ENCODE measurements at regions not wholly inside any gene's neighbourhood (a gene's known extent, or its start where the extent isn't known, plus 50 kb on each side); places are given as distances from the start of the nearest gene placed in this dataset.

GRCh38 chr3:1036207-1036826 is 56.5 kb upstream of the CNTN6 start:
- H2BK5ac ChIP-seq (ENCODE audit: low read depth, low read length): no peak overlapping the region
- H2BK12ac ChIP-seq (ENCODE audit: low read depth, low read length): no peak overlapping the region
- H4K91ac ChIP-seq (replicated peaks; ENCODE audit: insufficient read length, low read length): no peak overlapping the region
- H4K5ac ChIP-seq (ENCODE audit: insufficient read length, low read depth, low read length): no peak overlapping the region
- no peak overlapping the region for H2AFZ ChIP-seq (ENCODE audit: low read length)
- no peak overlapping the region for H3K14ac ChIP-seq (ENCODE audit: insufficient read length)
- no peaks in the 10 kb centered on the region for H4K20me1 ChIP-seq (replicated peaks in 1 of 2; ENCODE audit: control insufficient read depth in 1 of 2, insufficient read depth in 2 of 2, low read length in 2 of 2)
- no peak for DNase-seq (ENCODE audit: low read depth in 1 of 2, low spot score in 2 of 2)
- H4K8ac ChIP-seq (ENCODE audit: extremely low read depth, insufficient read depth, low read length): no peak overlapping the region
- no peak overlapping the region for H3K27ac ChIP-seq (ENCODE audit: low read depth, low read length)
- CTCF ChIA-PET (ENCODE audit: partially characterized antibody): no interaction called here
- FAIRE-seq: no peak
- H3K9me3 ChIP-seq (ENCODE audit: insufficient read depth in 2 of 2, low read depth in 1 of 2, low read length in 1 of 2): peaks cover 0 to 7% of the 10 kb centered on the region in 2 experiments; a peak in 1 of 4 replicates
- H3K23me2 ChIP-seq (ENCODE audit: low read depth, low read length): no peaks in the 10 kb centered on the region
- no peak overlapping the region for H2BK20ac ChIP-seq (ENCODE audit: low read length)
- H3K4me2 ChIP-seq (ENCODE audit: insufficient read depth in 1 of 2, low read depth in 2 of 2, low read length in 2 of 2): no peak overlapping the region
- H3K4ac ChIP-seq (replicated peaks; ENCODE audit: insufficient read length, low read depth, low read length): no peak overlapping the region
- H3K27me3 ChIP-seq (replicated peaks in 1 of 4; ENCODE audit: control insufficient read depth in 3 of 4, extremely low read depth in 1 of 4, insufficient read depth in 3 of 4, low read length in 3 of 4): no peaks in the 10 kb centered on the region
- H3K23ac ChIP-seq (ENCODE audit: insufficient read length): no peak overlapping the region
- H3K18ac ChIP-seq (ENCODE audit: extremely low read depth, low read length): no peak overlapping the region
- no peak overlapping the region for H2BK15ac ChIP-seq (ENCODE audit: low read length)
- H3K56ac ChIP-seq (replicated peaks; ENCODE audit: insufficient read length, low read depth, low read length): no peak overlapping the region
- 92% methylated on average over 4 of the region's 4 CpGs; no CpG with 5 or more reads in 1 of the 2 experiments for WGBS, 2 experiments (ENCODE audit: extremely low coverage in 1 of 2, insufficient coverage in 1 of 2, insufficient read length in 1 of 2, insufficient replicate concordance in 2 of 2, low coverage in 1 of 2, low lambda C conversion rate in 2 of 2, missing lambda C conversion rate in 1 of 2)
- H2AK5ac ChIP-seq (ENCODE audit: low read depth, low read length): no peak overlapping the region
- H3K4me1 ChIP-seq (replicated peaks in 1 of 4; ENCODE audit: control insufficient read depth in 3 of 4, insufficient read depth in 4 of 4, low read length in 3 of 4): no peaks in the 10 kb centered on the region
- H3K9ac ChIP-seq (replicated peaks in 1 of 4; ENCODE audit: extremely low read depth in 1 of 4, low read depth in 3 of 4, low read length in 3 of 4): no peak overlapping the region
- H3K79me2 ChIP-seq (ENCODE audit: control insufficient read depth in 1 of 2, insufficient read depth in 2 of 2, low read length in 2 of 2): no peaks in the 10 kb centered on the region
- no peak overlapping the region for H3K4me3 ChIP-seq (ENCODE audit: extremely low read depth in 1 of 4, insufficient read depth in 2 of 4, low read depth in 3 of 4, low read length in 4 of 4)
- no peak overlapping the region for H2BK120ac ChIP-seq (replicated peaks; ENCODE audit: low read depth, low read length)
- POLR2A ChIA-PET (ENCODE audit: partially characterized antibody): no interaction called here
- H3K79me1 ChIP-seq (ENCODE audit: low read depth, low read length): no peaks in the 10 kb centered on the region
- H3K36me3 ChIP-seq (ENCODE audit: control insufficient read depth in 2 of 4, insufficient read depth in 4 of 4, low read length in 3 of 4): no peaks in the 10 kb centered on the region
- TF ChIP-seq BRCA1 (IDR thresholded peaks at IDR 0.05; ENCODE audit: low read depth, low read length): no peak
- no peak for TF ChIP-seq SP2 (IDR thresholded peaks at IDR 0.05; ENCODE audit: low read length)
- TF ChIP-seq, protein P1, sequence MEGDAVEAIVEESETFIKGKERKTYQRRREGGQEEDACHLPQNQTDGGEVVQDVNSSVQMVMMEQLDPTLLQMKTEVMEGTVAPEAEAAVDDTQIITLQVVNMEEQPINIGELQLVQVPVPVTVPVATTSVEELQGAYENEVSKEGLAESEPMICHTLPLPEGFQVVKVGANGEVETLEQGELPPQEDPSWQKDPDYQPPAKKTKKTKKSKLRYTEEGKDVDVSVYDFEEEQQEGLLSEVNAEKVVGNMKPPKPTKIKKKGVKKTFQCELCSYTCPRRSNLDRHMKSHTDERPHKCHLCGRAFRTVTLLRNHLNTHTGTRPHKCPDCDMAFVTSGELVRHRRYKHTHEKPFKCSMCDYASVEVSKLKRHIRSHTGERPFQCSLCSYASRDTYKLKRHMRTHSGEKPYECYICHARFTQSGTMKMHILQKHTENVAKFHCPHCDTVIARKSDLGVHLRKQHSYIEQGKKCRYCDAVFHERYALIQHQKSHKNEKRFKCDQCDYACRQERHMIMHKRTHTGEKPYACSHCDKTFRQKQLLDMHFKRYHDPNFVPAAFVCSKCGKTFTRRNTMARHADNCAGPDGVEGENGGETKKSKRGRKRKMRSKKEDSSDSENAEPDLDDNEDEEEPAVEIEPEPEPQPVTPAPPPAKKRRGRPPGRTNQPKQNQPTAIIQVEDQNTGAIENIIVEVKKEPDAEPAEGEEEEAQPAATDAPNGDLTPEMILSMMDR (IDR thresholded peaks at IDR 0.05; ENCODE audit: control extremely low read depth in 1 of 3, insufficient read depth in 1 of 3, low read depth in 1 of 3, low read length in 3 of 3): no peak
- TF ChIP-seq HDAC6 (IDR thresholded peaks at IDR 0.05; ENCODE audit: low read depth, low read length): no peak
- TF ChIP-seq, protein P2, sequence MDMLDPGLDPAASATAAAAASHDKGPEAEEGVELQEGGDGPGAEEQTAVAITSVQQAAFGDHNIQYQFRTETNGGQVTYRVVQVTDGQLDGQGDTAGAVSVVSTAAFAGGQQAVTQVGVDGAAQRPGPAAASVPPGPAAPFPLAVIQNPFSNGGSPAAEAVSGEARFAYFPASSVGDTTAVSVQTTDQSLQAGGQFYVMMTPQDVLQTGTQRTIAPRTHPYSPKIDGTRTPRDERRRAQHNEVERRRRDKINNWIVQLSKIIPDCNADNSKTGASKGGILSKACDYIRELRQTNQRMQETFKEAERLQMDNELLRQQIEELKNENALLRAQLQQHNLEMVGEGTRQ (IDR thresholded peaks at IDR 0.05; ENCODE audit: low read length): no peak
- TF ChIP-seq RFX5 (IDR thresholded peaks at IDR 0.05; ENCODE audit: borderline replicate concordance, low read depth, low read length): no peak
- TF ChIP-seq GABPA (IDR thresholded peaks at IDR 0.05; ENCODE audit: borderline replicate concordance, insufficient read depth, low read length): no peak
- no peak for TF ChIP-seq TCF12 (IDR thresholded peaks at IDR 0.05; ENCODE audit: low read depth, low read length)
- TF ChIP-seq POU5F1 (IDR thresholded peaks at IDR 0.05; ENCODE audit: low read depth, low read length): no peak
- TF ChIP-seq EP300 (IDR thresholded peaks at IDR 0.05; ENCODE audit: borderline replicate concordance in 1 of 2, low read depth in 2 of 2, low read length in 2 of 2): no peak

Measured in H1 (cell line).